ENCODE measurements at regions not wholly inside any gene's neighbourhood (a gene's known extent, or its start where the extent isn't known, plus 50 kb on each side); places are given as distances from the start of the nearest gene placed in this dataset.
A peak's percentile ranks its signal among the peaks of the same experiment; 100 is the strongest.

DNA sequence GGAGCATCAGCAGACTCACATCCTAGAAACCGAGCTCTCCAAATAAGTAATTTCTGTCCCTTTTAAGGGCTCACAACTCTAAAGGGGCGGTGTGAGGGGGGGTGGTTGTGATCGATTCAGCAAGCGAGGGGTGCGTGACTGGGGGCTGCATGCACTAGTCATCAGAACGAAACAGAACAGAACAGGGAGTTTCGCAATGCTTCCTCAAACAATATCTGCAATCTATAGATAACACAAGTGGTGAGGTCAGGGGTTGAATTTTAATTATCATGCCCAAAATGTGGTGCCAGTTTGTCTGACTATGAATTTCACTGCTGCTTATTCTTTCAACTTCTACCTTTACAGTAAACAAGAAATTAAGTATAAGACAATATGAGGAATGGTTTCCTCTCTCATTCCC is 1003.0 kb upstream of the NCAM2 start:
- Histone ChIP-seq H3K4me3 (no peak overlapping the region), H3K4me1 (ENCODE audit: control insufficient read depth in 5 of 5, insufficient read depth in 5 of 5, low read length in 5 of 5) (no peaks in the 10 kb centered on the region), H3K27me3 (ENCODE audit: control insufficient read depth in 3 of 3, insufficient read depth in 3 of 3, low read length in 2 of 3) (no peaks in the 10 kb centered on the region), H3K27ac (ENCODE audit: low read depth in 1 of 2, low read length in 1 of 2) (no peak overlapping the region), H3K9ac (ENCODE audit: insufficient read depth in 1 of 2, low read length in 2 of 2) (no peak overlapping the region), H3K9me3 (ENCODE audit: control insufficient read depth in 4 of 4, insufficient read depth in 3 of 4, low read length in 3 of 4) (peaks cover 0 to 5% (median 0%) of the 10 kb centered on the region in 4 donors), H3K36me3 (ENCODE audit: control insufficient read depth in 4 of 4, insufficient read depth in 4 of 4, low read length in 4 of 4) (no peaks in the 10 kb centered on the region)
- DNase-seq, result no peak
- TF ChIP-seq, protein P1, sequence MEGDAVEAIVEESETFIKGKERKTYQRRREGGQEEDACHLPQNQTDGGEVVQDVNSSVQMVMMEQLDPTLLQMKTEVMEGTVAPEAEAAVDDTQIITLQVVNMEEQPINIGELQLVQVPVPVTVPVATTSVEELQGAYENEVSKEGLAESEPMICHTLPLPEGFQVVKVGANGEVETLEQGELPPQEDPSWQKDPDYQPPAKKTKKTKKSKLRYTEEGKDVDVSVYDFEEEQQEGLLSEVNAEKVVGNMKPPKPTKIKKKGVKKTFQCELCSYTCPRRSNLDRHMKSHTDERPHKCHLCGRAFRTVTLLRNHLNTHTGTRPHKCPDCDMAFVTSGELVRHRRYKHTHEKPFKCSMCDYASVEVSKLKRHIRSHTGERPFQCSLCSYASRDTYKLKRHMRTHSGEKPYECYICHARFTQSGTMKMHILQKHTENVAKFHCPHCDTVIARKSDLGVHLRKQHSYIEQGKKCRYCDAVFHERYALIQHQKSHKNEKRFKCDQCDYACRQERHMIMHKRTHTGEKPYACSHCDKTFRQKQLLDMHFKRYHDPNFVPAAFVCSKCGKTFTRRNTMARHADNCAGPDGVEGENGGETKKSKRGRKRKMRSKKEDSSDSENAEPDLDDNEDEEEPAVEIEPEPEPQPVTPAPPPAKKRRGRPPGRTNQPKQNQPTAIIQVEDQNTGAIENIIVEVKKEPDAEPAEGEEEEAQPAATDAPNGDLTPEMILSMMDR (IDR thresholded peaks at IDR 0.05; ENCODE audit: control extremely low read depth, extremely low read depth), result no peak
- no peak for ATAC-seq (ENCODE audit: insufficient read depth, low FRiP score)
- WGBS, 2 donors, result 26 to 47% methylated on average over 7 of the region's 7 CpGs

DNA sequence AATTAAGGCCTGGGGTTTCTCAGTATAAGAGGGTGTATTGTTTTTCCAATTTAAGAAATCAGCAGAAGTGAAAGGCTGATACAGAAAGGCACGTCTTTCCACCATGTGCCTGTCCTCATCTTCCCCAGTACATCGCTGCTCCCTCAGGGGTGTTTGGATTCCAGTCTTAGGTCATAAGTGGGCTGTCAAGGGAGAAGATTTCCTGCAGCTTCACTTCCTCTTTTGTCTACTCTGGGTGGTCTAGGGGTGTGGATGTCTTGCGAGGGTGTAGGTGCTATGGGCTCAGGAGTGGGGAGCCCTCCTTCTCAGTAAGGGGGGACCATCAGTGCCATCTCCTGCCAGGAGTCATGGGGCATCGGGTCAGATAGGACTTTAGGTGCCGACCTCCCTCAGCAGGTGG is 999.8 kb upstream of the NCAM2 start:
- 83 to 87% methylated on average over 5 of the region's 5 CpGs for WGBS, 2 donors
- H3K4me3 ChIP-seq, result no peak overlapping the region
- ATAC-seq (ENCODE audit: insufficient read depth, low FRiP score) (no peak), DNase-seq (no peak)
- H3K27ac ChIP-seq (ENCODE audit: low read depth in 1 of 2, low read length in 1 of 2), result no peak overlapping the region
- H3K9ac ChIP-seq (ENCODE audit: insufficient read depth in 1 of 2, low read length in 2 of 2), result no peak overlapping the region
- no peaks in the 10 kb centered on the region for H3K36me3 ChIP-seq (ENCODE audit: control insufficient read depth in 4 of 4, insufficient read depth in 4 of 4, low read length in 4 of 4)
- H3K9me3 ChIP-seq (ENCODE audit: control insufficient read depth in 4 of 4, insufficient read depth in 3 of 4, low read length in 3 of 4), result peaks cover 0 to 5% (median 0%) of the 10 kb centered on the region in 4 donors
- H3K4me1 ChIP-seq (ENCODE audit: control insufficient read depth in 5 of 5, insufficient read depth in 5 of 5, low read length in 5 of 5), result no peaks in the 10 kb centered on the region
- H3K27me3 ChIP-seq (ENCODE audit: control insufficient read depth in 3 of 3, insufficient read depth in 3 of 3, low read length in 2 of 3), result no peaks in the 10 kb centered on the region
- TF ChIP-seq, protein P1 (IDR thresholded peaks at IDR 0.05; ENCODE audit: control extremely low read depth, extremely low read depth), result no peak

DNA sequence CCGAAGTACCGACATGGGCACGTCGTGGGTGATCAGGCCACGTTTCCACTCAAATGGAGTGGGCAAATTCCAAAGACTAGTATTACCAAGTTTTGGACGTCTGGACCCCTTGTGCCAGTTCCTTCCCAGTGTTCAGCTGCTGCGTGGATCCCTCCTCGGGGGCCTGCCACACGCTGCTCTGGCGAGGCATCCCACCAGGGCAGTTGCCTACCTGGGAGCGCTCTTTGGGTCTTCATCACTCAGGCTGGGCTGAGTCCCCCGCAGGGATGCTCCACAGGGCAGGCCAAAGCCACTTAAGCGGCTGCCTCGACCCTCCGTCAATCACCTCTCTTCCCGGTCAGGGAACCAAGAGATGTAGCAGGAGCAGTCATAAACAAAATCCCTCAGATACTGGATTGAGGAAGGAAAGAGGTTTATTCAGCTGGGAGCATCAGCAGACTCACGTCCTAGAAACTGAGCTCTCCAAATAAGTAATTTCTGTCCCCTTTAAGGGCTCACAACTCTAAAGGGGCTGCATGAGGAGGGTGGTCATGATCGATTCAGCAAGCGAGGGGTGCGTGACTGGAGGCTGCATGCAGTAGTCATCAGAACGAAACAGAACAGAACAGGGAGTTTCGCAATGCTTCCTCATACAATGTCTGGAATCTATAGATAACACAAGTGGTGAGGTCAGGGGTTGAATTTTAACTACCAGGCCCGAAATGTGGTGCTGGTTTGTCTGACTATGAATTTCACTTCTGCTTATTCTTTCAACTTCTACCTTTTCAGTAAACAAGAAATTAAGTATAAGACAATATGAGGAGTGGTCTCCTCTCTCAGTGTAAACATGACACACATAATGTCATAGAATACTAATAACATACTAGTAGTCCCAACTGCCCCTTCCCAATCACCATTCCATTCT is 998.6 kb upstream of the NCAM2 start:
- 71 to 79% methylated on average over 23 of the region's 23 CpGs for WGBS, 2 donors
- Histone ChIP-seq H3K9me3 (ENCODE audit: control insufficient read depth in 4 of 4, insufficient read depth in 3 of 4, low read length in 3 of 4) (peaks cover 0 to 5% (median 0%) of the 10 kb centered on the region in 4 donors), H3K36me3 (ENCODE audit: control insufficient read depth in 4 of 4, insufficient read depth in 4 of 4, low read length in 4 of 4) (no peaks in the 10 kb centered on the region), H3K9ac (ENCODE audit: insufficient read depth in 1 of 2, low read length in 2 of 2) (no peak overlapping the region), H3K27ac (ENCODE audit: low read depth in 1 of 2, low read length in 1 of 2) (no peak overlapping the region), H3K4me1 (ENCODE audit: control insufficient read depth in 5 of 5, insufficient read depth in 5 of 5, low read length in 5 of 5) (no peaks in the 10 kb centered on the region), H3K4me3 (no peak overlapping the region), H3K27me3 (ENCODE audit: control insufficient read depth in 3 of 3, insufficient read depth in 3 of 3, low read length in 2 of 3) (no peaks in the 10 kb centered on the region)
- TF ChIP-seq, protein P1 (IDR thresholded peaks at IDR 0.05; ENCODE audit: control extremely low read depth, extremely low read depth), result no peak
- DNase-seq, result peak in 1 of 3 donors; percentile 3
- ATAC-seq (ENCODE audit: insufficient read depth, low FRiP score), result no peak

Measured in lung (tissue), 11 donors.